Hepatic stellate cell (primary cell): ENCODE measurements at regions not wholly inside any gene's neighbourhood (a gene's known extent, or its start where the extent isn't known, plus 50 kb on each side); places are given as distances from the start of the nearest gene placed in this dataset.
"Not testable (repeated sequence)": the region's sequence is repeated elsewhere in the genome, so short reads cannot be mapped to it uniquely, and the experiment has no call there.

ENCODE experiments used
- DNase-seq: peaks from one replicate; pipeline ENCODE4 v3.0.0; 2011; ENCODE audit warnings: low spot score

GRCh38 chr6:803191-803977 is 110.4 kb upstream of the EXOC2 start:
- no peak for DNase-seq

DNA sequence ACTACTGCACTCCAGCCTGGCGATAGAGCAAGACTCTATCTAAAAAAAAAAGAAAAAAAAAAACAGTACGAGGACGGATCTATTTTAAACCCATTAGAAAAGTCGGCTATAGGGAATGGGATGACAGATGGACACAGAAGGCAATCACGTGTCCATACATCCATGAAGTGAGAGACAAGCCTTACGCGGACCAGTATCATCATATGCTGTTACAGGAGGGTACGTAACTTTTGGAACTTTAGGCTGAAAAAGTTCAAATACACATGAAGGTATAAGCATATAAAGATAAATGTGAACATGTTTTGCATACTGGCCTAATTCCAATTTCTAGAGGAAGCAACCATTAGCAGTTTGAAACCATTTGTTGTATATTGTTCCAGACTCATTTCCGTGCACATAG is 109.8 kb upstream of the EXOC2 start:
- DNase-seq = no peak

GRCh38 chr6:802223-802622 is 109.3 kb upstream of the EXOC2 start:
- not testable (repeated sequence) for DNase-seq

DNA sequence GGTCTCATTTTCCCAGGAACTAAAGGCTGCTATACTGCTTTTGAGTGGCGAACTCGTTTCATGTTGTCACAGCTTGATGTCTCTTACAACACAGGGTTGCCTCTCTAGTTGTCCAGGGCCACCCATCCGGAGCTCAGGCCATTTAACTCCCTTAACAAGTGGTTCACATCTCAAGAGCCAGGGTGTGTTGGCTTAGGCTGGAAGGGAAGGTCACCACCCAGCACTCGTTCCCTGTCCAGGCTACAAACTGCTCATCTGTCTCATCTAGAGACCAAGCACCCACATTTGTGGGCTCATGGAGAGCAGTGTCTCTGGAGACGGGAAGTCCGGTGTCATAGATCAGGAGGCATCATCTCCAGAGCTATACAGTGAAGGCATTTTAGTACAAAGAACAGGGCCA is 106.8 kb upstream of the EXOC2 start:
- no peak for DNase-seq

DNA sequence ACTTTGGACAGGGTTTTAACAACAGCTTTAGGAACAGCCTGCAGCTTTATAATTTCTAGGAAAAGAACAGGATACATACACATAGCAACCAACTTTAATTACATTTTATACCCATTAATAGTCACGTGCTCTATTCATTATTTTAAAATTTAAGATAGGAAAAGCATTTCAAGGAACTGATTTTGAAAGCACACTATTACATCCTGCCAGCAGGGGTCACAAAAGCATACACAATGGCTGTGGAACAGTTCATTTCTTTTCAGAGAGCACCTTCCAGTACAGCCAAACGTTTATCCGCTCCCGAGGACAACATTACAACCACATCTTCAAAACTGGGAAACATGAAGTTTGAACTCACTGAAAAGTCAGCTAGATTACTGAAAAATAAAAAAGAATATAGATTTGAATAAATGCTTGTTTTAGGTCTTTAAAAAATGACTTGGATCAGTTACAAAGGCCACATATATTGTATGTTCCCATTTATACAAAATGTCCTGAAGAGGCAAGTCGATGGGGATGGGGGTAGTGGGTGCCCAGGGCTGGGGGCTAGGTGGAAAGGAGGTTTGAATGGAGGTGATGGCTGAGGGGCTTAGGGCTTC is 104.6 kb upstream of the EXOC2 start:
- DNase-seq = peak; percentile 12

GRCh38 chr6:795046-795685 is 102.2 kb upstream of the EXOC2 start:
- no peak for DNase-seq

DNA sequence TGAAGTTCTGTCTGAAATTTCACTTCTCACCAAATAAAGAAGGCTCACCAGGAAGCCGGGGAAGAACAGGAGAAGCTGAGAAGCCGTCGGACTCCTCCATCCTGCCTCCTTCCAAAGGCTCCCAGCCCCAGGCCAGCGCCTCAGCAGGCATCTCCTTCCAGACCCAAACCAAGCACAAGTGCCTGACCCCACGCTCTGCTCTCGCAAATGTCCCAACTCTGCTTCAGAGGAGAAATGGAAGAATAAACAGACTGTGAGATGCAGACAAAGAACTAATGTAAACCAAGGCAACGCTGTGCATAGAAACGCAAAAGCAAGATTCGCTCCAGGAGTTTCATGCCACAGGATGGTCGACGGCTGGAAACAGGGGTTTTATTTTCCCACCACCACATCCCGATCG is 100.3 kb upstream of the EXOC2 start:
- DNase-seq = no peak

DNA sequence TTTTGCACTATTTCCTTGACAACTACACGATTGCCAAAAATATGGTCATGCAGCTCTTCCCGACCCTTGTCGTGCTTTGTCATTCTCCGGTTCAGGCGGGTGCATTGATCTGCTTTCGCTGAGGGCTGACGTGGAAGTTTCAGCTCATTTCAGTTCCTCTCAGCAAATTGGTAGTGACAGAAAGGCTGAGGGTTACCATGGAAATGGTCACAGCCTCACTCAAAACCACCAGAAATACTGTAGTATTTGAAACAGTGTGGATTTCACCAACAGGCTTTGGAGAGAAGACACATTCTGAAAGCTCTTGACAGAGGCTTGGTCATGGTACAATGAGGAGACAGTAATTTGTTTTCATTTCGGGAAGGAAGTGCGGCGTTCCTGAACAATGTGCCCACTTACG is 99.7 kb upstream of the EXOC2 start:
- DNase-seq = no peak

GRCh38 chr6:788058-788457 is 95.1 kb upstream of the EXOC2 start:
- DNase-seq = no peak

DNA sequence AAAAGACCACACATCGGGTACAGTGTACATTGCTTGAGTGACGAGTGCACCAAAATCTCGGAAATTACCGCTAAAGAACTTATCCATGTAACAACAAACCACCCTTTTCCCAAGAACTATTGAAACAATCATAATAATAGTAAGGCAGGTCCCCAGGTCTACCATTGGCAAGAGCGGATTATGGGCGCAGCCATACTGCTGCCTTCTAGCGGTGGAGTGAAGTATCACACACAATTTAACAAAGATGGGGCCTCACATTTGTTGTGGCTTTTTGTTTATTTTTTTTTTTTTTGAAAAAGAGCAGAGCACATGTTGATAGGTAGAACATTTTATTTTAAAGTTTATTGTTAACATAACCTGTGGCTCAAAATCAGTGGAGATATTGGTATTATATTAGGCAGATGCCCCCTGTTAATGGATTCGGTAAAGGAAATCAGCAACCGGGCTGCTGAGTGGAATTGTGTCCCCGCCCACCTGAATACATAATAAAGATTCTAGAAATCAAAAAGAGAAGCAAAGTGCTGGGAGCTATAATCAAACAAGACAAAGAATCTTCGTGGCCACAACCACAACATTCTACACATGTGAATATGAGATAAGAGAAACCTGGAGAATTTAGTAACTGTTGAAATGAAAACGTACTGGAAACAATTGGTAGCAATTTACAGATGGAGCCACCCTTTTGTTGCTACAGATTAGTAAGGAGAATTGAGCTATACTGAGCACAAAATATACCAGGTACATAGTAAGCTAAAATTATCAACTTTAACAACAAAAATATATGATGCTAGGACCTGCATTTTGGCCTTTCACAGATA is 94.2 kb upstream of the EXOC2 start:
- DNase-seq = no peak

GRCh38 chr6:783966-784735 is 91.2 kb upstream of the EXOC2 start:
- DNase-seq = no peak

DNA sequence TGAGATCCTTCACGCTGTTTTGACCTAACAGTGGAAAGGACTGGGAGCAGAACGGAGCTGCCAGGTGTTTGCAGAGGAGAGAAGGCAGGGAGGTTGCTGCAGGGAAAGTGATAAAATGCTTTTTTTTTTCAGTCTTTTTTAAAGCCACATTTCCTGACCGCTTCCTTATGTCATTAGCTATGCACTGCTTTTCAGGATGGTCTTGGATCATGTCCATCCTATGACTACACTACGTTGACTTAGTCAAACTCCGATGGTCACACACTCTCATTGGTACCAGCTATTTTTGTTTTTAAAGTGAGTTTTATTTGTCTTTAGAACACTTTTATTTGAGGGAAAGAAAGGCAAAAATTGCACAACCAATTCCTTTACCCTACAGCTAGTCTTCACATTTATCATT is 89.2 kb upstream of the EXOC2 start:
- no peak for DNase-seq

DNA sequence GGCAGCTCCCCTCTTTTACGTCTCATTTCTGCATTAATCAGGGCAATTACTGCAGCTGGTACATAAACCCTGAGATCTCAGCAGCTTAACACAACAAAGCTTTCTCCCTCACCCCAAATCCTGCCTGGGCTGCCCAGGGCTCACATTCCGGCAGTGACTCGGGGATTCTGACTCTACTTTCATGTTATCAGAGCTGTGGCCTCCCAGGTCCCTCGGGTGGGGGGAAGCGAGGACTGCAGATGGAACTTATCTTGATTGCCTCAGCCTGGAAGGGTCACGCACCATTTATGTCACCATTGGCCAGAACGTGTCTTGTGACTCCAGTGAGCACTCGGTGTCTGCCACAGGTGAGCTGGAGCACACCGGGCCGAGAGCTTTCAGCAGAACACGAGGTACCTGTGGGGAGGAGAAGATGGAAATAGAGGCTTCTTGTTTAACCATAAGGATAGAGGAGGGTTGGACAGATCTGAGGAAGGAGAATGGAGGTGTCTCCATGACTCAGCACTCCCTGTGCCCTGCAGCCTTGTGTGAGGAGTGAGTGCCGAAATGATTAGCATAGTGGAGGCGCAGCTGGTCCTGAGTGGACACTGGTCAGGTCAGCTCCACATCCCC is 88.5 kb upstream of the EXOC2 start:
- DNase-seq = no peak

DNA sequence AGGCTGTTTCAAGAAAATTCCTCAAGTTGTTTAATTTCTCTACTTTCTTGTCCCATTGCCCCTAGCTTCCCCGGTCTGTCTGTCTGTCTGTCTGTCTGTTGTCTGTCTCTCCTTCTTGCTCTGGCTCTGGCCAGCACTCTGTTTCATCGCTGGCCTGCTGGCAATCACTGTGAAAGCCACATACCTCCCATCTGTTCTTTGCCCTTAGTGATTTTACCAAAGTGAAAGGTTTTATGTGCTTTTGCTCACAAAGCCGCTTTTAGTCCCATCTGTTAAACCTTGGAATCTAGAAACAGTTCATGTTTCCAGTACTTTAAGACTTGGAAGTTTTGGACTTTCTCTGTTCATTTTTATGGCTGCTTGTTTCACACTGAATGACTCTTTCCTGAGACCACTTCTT is 87.8 kb upstream of the EXOC2 start:
- no peak for DNase-seq

GRCh38 chr6:776951-777350 is 84.0 kb upstream of the EXOC2 start:
- DNase-seq = no peak

DNA sequence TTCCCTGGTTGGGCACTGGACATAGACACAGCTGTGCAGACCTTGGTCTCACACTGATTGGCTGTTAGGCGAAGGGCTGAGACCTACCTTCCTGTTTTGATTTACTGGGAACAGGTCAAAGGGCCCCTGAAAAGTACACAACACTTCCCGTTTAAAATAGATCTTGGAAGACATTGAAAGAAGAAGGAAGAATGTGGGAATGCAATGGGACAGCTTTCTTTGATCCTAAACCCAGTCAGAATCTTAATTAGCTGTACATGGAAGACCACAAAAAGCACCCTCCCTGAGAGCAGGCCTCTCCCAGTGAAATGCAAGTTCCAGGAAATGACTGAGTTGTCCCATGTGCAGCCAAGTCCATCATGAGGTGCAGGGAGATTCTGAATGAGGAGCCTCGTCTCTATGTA is 83.6 kb upstream of the EXOC2 start:
- DNase-seq = no peak

- no peak for DNase-seq
Observed at GRCh38 chr6:775863-776262, 82.9 kb upstream of the EXOC2 start.

DNA sequence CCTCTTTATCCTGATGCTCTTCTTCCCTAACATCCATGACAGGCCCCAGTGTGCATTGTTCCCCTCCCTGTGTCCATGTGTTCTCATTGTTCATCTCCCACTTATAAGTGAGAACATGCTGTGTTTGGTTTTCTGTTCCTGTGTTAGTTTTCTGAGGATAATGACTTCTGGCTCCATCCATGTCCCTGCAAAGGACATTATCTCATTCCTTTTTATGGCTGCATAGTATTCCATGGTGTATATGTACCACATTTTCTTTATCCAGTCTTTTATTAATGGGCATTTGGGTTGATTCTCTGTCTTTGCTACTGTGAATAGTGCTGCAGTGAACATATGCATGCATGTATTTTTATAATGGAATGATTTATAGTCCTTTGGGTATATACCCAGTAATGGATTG is 78.7 kb upstream of the EXOC2 start:
- DNase-seq = not testable (repeated sequence)

DNA sequence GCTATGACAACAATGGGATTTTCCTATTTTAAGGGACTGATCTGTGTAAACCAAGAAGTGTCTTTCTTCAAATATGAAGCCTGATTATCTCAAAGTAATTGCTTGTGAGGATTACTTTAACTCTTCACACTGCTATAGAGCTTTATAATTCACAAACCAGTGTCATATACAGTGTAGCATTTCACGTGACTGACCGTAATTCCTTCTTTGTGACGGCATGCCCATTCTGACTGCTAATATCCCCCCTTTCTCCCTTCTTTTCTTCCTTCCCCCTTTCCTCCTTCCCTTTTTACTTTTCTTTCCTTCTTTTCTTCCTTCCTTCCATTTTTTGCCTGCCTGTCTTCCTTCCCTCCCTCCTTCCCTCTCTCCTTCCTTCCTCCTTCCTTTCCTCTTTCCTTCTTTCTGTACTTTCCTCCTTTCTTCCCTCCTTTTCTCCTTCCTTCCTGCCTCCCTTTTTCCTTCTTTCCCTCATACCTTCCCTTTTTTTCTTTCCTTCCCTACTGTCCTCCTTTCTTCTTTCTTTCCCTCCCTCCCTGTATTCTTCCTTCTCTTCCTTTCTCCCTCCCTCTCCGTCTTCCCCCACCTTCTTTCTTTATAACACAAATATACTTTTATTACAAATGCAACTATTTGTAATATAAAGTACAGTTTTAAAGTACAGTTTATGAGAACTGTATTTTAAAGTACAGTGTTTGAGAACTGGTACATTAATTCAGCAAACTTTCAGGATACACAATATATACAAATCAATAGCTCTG is 75.0 kb upstream of the EXOC2 start:
- DNase-seq = no peak

GRCh38 chr6:766625-767024 is 73.7 kb upstream of the EXOC2 start:
- no peak for DNase-seq

DNA sequence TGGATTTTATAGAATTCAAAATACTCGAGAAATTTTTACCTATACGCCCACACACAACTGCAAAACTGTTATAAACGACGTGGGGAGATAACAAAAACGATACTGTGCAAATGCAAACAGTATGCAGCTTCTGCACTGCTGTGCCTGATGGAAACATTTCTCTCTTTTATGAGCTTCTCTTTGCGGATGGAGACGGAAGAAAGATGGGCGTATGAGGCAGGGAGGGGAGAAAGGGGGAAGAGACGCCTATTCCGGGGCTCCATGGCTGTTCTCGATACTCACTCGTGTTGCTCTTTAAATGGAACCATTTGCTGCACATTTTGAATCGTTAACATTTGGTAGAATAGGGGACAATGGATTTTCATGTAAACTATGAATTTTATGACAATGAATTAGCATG is 69.1 kb upstream of the EXOC2 start:
- no peak for DNase-seq
